ENCODE measurements at regions not wholly inside any gene's neighbourhood (a gene's known extent, or its start where the extent isn't known, plus 50 kb on each side); places are given as distances from the start of the nearest gene placed in this dataset.

- DNase-seq (ENCODE audit: low spot score): no peak
Measured at GRCh38 chr11:116115801-116116200, 611.6 kb upstream of the CADM1 start.

GRCh38 chr11:116114198-116114651 lies 610.0 kb upstream of the CADM1 start:
- no peak for DNase-seq (ENCODE audit: low spot score)

- DNase-seq (ENCODE audit: low spot score): no peak
Measured at GRCh38 chr11:116112087-116112935, 608.1 kb upstream of the CADM1 start.

- DNase-seq (ENCODE audit: low spot score): no peak
Measured at GRCh38 chr11:116111546-116111945, 607.3 kb upstream of the CADM1 start.

GRCh38 chr11:116110802-116111201 lies 606.6 kb upstream of the CADM1 start:
- DNase-seq (ENCODE audit: low spot score): no peak

- DNase-seq (ENCODE audit: low spot score): no peak
Measured at GRCh38 chr11:116110356-116110755, 606.1 kb upstream of the CADM1 start.

GRCh38 chr11:116109228-116109627 lies 605.0 kb upstream of the CADM1 start:
- peak; percentile 3 for DNase-seq (ENCODE audit: low spot score)

- DNase-seq (ENCODE audit: low spot score): no peak
Measured at GRCh38 chr11:116108161-116108560, 603.9 kb upstream of the CADM1 start.

GRCh38 chr11:116107229-116107628 lies 603.0 kb upstream of the CADM1 start:
- no peak for DNase-seq (ENCODE audit: low spot score)

GRCh38 chr11:116104498-116105174 lies 600.4 kb upstream of the CADM1 start:
- DNase-seq (ENCODE audit: low spot score): no peak

GRCh38 chr11:116101902-116102301 lies 597.7 kb upstream of the CADM1 start:
- no peak for DNase-seq (ENCODE audit: low spot score)

GRCh38 chr11:116100016-116100415 lies 595.8 kb upstream of the CADM1 start:
- DNase-seq (ENCODE audit: low spot score): no peak

- DNase-seq (ENCODE audit: low spot score): no peak
Measured at GRCh38 chr11:116099541-116099940, 595.3 kb upstream of the CADM1 start.

GRCh38 chr11:116096272-116096995 lies 592.2 kb upstream of the CADM1 start:
- no peak for DNase-seq (ENCODE audit: low spot score)

- no peak for DNase-seq (ENCODE audit: low spot score)
Measured at GRCh38 chr11:116093481-116094270, 589.5 kb upstream of the CADM1 start.

- no peak for DNase-seq (ENCODE audit: low spot score)
Measured at GRCh38 chr11:116093065-116093464, 588.9 kb upstream of the CADM1 start.

- no peak for DNase-seq (ENCODE audit: low spot score)
Measured at GRCh38 chr11:116086426-116086825, 582.2 kb upstream of the CADM1 start.

GRCh38 chr11:116085031-116085635 lies 580.9 kb upstream of the CADM1 start:
- DNase-seq (ENCODE audit: low spot score): no peak

GRCh38 chr11:116084511-116084910 lies 580.3 kb upstream of the CADM1 start:
- no peak for DNase-seq (ENCODE audit: low spot score)

- no peak for DNase-seq (ENCODE audit: low spot score)
Measured at GRCh38 chr11:116082256-116082655, 578.0 kb upstream of the CADM1 start.

GRCh38 chr11:116079580-116079979 lies 575.4 kb upstream of the CADM1 start:
- DNase-seq (ENCODE audit: low spot score): no peak
